ENCODE measurements at regions not wholly inside any gene's neighbourhood (a gene's known extent, or its start where the extent isn't known, plus 50 kb on each side); places are given as distances from the start of the nearest gene placed in this dataset.

- TF ChIP-seq CTCF (conservative IDR thresholded peaks at IDR 0.05) = no peak
- no peak for TF ChIP-seq ZFX (IDR thresholded peaks at IDR 0.05)
Measured at GRCh38 chr4:44118971-44119680, 329.5 kb downstream of the KCTD8 start.
